GM12891 (cell line): ENCODE measurements at regions not wholly inside any gene's neighbourhood (a gene's known extent, or its start where the extent isn't known, plus 50 kb on each side); places are given as distances from the start of the nearest gene placed in this dataset.
A peak's percentile ranks its signal among the peaks of the same experiment; 100 is the strongest.
"Not testable (repeated sequence)": the region's sequence is repeated elsewhere in the genome, so short reads cannot be mapped to it uniquely, and the experiment has no call there.

Source experiments
- DNase-seq: peaks from one replicate; pipeline ENCODE4 v3.0.0; 2011; ENCODE audit warnings: low spot score; ENCODE audit not compliant: insufficient read length
- FAIRE-seq: peaks from 2 replicates; lab custom pipeline; 2011; peaks lifted over from hg19 to GRCh38; lab: Jason Lieb, UNC
- PAX5 ChIP-seq: IDR thresholded peaks from 2 replicates; pipeline ENCODE4 v1.6.1; 2011; ENCODE audit warnings: low read length, moderate library complexity, mild to moderate bottlenecking; ENCODE audit not compliant: insufficient read depth, severe bottlenecking
- POLR2A ChIP-seq: IDR thresholded peaks from 2 replicates; pipeline ENCODE4 v1.6.1; 2011; ENCODE audit warnings: low read depth, low read length, control low read depth
- POLR2AphosphoS5 ChIP-seq: IDR thresholded peaks from 2 replicates; pipeline ENCODE4 v1.6.1; 2011; ENCODE audit warnings: low read depth, low read length, control low read depth
- POU2F2 ChIP-seq: IDR thresholded peaks from 2 replicates; pipeline ENCODE4 v1.6.1; 2011; ENCODE audit warnings: low read depth, mild to moderate bottlenecking, control low read depth, low read length, moderate library complexity
- SPI1 ChIP-seq: IDR thresholded peaks from 2 replicates; pipeline ENCODE4 v1.6.1; 2011; ENCODE audit warnings: low read depth, low read length, control low read depth
- TAF1 ChIP-seq: IDR thresholded peaks from 2 replicates; pipeline ENCODE4 v1.6.1; 2011; ENCODE audit warnings: low read depth, low read length, control low read depth

DNA sequence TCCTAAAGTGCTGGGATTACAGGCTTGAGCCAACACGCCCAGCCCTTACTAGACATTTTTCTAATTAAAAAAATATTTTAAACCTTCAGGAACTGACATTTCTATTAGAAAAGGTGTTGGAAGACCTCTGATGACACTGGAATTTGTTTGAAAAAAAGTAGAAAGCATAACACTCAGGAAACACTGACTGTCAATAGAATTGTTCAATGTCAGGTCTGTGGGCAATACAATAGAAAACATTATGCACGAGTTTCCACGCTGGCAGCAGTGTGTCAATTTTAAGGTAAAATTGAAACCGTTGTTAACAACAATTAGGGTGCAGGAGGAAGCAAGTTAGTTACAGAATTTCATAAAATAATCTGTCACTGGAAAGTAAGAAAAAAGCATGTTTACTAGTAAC, 140.7 kb upstream of the KLHL4 start:
- DNase-seq (no peak), FAIRE-seq (no peak)
- TF ChIP-seq SPI1, result no peak
- no peak for TF ChIP-seq TAF1
- no peak for TF ChIP-seq POU2F2
- no peak for TF ChIP-seq PAX5
- no peak for TF ChIP-seq POLR2AphosphoS5
- TF ChIP-seq POLR2A, result no peak

DNA sequence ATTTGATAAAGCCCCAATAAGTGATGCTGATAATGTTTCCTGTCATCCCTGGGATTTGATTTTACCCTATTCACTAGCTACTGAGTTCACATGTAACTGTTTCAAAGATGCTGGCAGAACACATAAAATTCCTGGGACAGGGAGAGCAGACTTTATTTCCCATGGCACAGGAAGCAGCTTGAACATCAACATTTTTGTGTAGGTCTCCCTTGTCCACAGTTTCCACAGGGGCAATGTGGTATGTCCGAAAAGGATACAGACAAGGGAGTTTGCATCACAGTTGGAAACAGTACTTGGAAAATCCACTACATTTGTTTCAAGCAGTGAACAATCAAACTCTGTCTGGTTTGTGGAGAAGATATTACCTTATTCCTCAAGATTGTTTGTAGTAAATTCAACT, 129.2 kb upstream of the KLHL4 start:
- DNase-seq, result no peak
- FAIRE-seq, result no peak
- no peak for TF ChIP-seq POLR2AphosphoS5
- TF ChIP-seq PAX5, result no peak
- TF ChIP-seq SPI1, result no peak
- no peak for TF ChIP-seq POU2F2
- TF ChIP-seq TAF1, result no peak
- no peak for TF ChIP-seq POLR2A

DNA sequence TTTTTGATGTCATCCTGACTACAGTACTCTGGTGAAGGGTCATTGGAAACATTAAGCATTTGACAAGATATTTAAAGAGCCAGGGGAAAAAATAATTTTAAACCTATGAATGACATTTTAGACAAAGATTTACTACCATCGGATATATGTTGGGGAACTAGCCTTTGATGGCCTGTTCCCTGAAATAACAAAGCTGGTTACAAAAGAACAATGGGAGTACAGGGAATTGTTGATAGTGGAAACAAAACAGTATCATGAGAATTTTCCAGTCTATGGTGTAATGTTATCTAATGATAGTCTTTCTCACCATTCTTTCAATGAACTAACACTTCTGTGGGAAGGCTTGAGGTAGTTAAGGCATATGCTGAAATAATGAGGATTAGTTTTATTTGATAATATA, 125.9 kb upstream of the KLHL4 start:
- no peak for TF ChIP-seq PAX5
- no peak for TF ChIP-seq POU2F2
- TF ChIP-seq SPI1, result no peak
- TF ChIP-seq TAF1, result no peak
- no peak for TF ChIP-seq POLR2AphosphoS5
- TF ChIP-seq POLR2A, result no peak
- FAIRE-seq (no peak), DNase-seq (no peak)

DNA sequence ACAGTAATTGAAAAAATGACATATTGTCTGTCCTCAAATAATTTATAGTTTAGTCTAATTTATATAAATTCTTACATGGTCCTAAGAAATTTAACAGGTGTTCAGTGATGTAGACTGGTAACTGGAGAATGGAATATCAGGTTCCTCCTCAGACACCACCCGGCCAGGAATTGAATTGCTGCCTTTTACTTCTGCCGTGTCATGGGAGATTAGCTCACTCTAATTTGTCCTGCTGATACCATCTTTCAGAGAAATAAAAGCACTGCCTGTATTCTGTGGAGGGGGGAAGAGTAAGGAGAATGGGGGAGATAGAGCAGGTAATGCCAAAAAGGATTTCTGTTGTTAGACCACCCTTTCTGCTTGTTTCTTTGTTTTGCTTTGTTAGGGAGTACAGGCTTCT, 125.2 kb upstream of the KLHL4 start:
- DNase-seq, result no peak
- no peak for FAIRE-seq
- no peak for TF ChIP-seq POLR2A

DNA sequence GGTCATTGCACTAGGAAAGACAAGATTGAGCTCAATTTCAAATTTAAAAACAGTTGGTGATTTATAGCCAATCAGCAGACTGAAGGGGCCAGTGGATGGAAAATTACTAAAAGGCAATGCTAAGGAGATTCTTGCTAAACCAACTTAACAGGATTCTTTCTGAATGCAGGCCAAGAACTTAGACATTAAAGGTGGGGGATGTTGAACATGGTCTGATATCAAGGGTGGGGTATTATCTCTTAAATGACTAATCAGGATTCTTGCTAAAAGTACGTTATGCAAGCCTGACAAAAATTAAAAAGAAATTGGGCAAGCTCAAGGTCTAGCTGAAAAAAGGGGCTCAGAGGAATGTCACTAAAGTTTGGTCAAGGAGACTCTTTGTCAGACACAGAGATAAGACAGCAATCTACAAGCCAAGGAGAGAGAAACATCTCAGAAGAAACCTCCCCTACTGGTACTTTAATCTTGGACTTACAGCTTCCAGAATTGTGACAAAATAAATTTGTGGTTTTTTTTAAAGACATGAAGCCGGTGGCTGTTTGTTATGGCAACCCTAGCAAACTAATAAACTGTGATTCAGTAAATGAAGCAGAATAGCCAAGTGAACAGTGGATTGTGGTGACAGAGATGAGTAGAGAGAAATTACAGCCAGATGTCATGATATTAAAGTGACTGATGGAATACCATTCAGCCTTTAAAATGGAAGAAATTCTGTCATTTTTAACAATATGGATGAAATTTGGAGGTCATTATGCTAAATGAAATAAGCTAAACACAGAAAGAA, 120.3 kb upstream of the KLHL4 start:
- TF ChIP-seq POLR2A (no peak), POLR2AphosphoS5 (no peak), POU2F2 (no peak), TAF1 (no peak), PAX5 (no peak), SPI1 (no peak)
- FAIRE-seq (no peak), DNase-seq (no peak)

DNA sequence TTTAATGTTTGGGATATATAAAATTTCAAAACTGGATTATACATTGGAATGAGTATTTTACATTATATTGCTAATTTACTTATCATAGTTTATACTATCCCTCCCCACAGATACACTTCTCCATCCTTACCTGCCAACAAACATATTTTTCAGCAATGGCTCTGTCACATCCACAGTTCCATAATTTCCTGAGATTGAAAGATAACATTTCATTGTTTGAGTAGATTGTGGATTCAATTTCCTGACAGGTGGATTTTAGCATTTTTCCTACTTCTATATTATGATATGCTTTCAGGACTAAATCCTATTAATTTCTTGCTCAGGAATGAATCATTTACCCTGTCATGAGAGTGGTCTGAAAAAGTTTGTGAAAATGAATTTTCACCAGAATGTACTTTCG, 115.3 kb upstream of the KLHL4 start:
- DNase-seq (no peak), FAIRE-seq (no peak)
- no peak for TF ChIP-seq SPI1
- no peak for TF ChIP-seq POU2F2
- TF ChIP-seq TAF1, result no peak
- TF ChIP-seq POLR2A, result no peak
- no peak for TF ChIP-seq POLR2AphosphoS5
- TF ChIP-seq PAX5, result no peak

DNA sequence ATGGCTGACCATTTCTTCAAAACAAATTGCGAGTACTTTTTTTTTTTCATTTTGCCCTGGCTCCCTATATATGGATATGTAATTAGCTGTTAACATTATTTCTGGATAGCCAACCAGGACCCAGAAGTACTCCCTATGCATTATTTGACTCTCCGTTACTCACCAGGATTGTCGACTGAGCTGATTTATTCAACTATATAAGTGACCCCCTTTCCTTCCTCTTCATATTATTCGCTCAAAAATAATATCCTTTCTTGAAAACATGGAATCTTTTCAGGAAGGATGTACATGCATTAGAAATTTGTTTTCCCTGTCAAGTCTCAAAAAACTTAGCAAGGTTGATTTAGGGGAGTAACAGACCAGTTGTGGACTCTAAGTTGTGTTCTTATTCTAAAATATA, 114.1 kb upstream of the KLHL4 start:
- FAIRE-seq (no peak), DNase-seq (no peak)
- no peak for TF ChIP-seq POLR2AphosphoS5
- no peak for TF ChIP-seq POU2F2
- no peak for TF ChIP-seq POLR2A
- TF ChIP-seq SPI1, result no peak
- TF ChIP-seq TAF1, result no peak
- TF ChIP-seq PAX5, result no peak

DNA sequence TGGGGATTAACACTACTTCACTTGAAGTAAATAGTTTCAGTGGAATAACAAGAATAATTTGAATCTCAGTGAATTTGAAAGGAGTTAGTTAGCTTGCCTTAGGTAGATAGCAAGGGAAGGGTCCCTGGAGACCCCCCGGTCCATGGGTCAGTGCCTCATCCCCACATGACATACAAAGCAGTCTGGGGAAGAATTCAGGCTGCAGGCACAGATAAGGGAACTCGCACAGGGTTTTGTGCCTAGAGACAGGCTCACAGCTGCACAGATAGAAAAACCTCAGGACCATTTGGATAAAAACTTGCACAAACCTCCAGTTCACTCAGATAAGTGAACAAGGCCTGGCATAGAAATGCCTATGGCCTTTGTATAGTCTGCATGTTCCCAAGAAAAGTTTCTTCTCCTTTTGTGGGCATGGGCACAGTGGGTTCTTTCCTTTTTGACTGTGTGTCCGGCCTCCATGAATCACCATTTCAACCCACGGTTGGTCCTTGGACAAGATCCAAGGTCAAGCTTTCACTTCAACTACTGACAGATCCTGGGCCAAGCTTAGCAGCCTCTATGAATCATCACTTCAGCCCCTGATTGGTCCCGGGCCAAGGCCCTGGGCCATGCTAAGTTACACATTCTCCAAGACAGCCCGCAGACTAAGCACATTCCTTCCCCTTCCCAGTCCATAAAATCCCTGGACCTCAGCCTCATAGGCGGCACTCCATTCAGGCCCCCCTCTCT, 108.3 kb upstream of the KLHL4 start:
- TF ChIP-seq POU2F2 (no peak), TAF1 (no peak), SPI1 (no peak), POLR2AphosphoS5 (no peak), PAX5 (no peak), POLR2A (no peak)
- DNase-seq (no peak), FAIRE-seq (no peak)

DNA sequence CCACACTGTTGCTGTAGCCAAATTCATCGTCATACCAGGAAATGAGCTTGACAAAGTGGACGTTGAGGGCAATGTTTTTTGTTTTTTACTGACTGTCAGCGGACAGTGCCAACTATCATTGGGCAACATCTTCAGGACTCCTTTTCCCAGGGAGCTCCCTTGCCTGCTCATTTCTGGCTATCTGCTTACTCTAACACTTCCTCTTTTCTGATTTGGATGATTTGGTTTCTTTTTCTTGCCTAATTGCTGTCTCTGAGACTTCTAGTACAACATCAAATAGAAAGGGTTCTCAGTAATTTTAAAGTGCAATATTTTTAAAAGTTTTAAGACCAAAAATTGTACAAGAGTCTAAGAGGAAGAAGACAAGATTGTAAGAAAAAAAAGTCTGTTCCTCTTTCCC, 92.0 kb upstream of the KLHL4 start:
- TF ChIP-seq PAX5 (no peak), SPI1 (peak; percentile 25; the same call in 1 of the 2 replicates)
- DNase-seq, result no peak
- no peak for FAIRE-seq

DNA sequence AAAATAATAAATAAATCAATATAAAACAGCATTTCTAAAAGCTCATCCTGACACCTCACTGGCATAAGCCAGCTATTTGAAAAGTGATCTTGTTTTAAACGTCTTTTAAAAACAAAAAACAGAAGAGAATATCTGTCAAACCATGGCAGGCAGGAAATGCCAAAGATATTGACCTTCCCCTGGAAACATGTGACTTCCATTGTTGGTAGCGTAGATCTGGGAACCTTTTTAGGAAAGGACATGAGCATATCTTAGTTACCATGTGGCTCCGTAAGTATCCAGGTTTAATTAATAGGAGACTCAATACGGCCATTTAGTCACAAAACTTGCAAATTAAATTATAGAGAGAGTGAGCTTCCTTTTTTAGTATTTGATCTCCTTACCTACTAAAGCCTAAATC, 83.0 kb upstream of the KLHL4 start:
- FAIRE-seq (no peak), DNase-seq (no peak)
- TF ChIP-seq POLR2AphosphoS5 (no peak), POLR2A (no peak), SPI1 (no peak), POU2F2 (no peak), PAX5 (no peak), TAF1 (no peak)

DNA sequence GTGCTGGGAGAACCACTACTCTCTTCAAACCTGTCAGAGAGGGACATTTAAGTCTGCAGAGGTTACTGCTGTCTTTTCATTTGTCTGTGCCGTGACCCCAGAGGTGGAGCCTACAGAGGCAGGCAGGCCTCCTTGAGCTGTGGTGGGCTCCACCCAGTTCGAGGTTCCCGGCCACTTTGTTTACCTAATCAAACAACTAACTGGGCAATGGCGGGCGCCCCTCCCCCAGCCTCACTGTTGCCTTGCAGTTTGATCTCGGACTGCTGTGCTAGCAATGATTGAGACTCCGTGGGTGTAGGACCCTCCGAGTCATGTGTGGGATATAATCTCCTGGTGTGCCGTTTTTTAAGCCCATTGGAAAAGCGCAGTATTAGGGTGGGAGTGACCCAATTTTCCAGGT, 69.0 kb upstream of the KLHL4 start:
- DNase-seq, FAIRE-seq: not testable (repeated sequence)

DNA sequence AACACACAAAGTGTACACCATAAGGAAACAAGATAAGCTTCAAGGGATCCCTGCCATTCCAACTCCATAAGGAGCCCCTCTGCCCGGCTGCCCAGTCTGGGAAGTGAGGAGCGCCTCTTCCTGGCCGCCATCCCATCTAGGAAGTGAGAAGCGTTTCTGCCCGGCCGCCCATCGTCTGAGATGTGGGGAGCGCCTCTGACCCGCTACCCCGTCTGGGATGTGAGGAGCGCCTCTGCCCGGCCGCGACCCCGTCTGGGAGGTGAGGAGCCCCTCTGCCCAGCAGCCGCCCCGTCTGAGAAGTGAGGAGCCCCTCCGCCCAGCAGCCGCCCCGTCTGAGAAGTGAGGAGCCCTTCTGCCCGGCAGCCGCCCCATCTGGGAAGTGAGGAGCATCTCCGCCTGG, 51.8 kb upstream of the KLHL4 start:
- not testable (repeated sequence) for FAIRE-seq, DNase-seq
